ENCODE measurements at regions not wholly inside any gene's neighbourhood (a gene's known extent, or its start where the extent isn't known, plus 50 kb on each side); places are given as distances from the start of the nearest gene placed in this dataset.
"Not testable (repeated sequence)": the region's sequence is repeated elsewhere in the genome, so short reads cannot be mapped to it uniquely, and the experiment has no call there.

DNA sequence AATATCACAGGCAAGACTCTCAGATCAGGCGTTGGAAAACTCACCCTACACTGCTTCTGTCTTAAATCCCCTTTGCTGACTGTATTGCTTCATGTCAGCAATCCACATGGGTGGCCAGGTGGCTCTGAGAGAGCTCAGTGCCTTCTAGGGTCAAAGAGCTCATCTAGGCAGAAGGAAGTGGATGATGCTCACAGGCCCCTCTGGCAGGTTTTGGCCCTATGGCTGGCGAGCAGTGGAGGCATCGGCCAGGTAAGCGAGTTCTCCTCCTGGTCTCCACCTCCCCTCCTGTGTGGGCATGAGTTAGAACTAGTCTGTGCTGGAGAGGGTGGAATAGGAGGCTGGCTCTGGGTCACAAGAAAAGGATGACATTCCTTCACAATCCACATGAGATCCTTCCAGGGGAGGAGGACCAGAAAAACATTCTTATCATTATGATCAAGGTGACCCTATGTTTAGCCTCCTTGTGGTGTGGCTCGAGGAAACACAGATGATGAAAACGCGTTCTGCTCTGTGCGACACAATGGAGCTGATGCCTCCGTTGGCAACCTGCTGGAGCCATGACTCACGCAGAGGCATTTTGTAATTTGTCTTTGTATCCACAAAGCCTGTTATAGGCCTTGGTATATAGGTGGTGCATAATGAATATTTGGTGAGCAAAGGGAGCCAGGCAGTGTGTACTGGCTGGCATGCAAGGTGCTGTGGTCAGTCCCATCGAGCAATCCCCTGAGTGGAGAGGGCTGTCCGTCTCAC, 264.6 kb upstream of the RAB4A start:
- H3K27ac ChIP-seq (ENCODE audit: low read depth, low read length) = no peak overlapping the region
- no peak for DNase-seq (ENCODE audit: low read depth, low spot score)
- no peak overlapping the region for H3K4me3 ChIP-seq (ENCODE audit: low read depth, low read length)
- POLR2A ChIA-PET = no interaction called here
- H3K27me3 ChIP-seq (ENCODE audit: control insufficient read depth, insufficient read depth, low read length) = no peaks in the 10 kb centered on the region
- CTCF ChIA-PET = interaction anchor here (0.7 to 0.9 kb wide), 2 partner anchors 221 to 236 kb away, joined by 3 to 4 read pairs; no protein-coding TSS in a partner anchor
- TF ChIP-seq, protein P1, sequence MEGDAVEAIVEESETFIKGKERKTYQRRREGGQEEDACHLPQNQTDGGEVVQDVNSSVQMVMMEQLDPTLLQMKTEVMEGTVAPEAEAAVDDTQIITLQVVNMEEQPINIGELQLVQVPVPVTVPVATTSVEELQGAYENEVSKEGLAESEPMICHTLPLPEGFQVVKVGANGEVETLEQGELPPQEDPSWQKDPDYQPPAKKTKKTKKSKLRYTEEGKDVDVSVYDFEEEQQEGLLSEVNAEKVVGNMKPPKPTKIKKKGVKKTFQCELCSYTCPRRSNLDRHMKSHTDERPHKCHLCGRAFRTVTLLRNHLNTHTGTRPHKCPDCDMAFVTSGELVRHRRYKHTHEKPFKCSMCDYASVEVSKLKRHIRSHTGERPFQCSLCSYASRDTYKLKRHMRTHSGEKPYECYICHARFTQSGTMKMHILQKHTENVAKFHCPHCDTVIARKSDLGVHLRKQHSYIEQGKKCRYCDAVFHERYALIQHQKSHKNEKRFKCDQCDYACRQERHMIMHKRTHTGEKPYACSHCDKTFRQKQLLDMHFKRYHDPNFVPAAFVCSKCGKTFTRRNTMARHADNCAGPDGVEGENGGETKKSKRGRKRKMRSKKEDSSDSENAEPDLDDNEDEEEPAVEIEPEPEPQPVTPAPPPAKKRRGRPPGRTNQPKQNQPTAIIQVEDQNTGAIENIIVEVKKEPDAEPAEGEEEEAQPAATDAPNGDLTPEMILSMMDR (IDR thresholded peaks at IDR 0.05; ENCODE audit: low read depth, low read length) = no peak
- H3K9me3 ChIP-seq (ENCODE audit: control insufficient read depth, insufficient read depth, low read length) = no peaks in the 10 kb centered on the region

- no peak overlapping the region for H3K4me3 ChIP-seq (ENCODE audit: low read depth, low read length)
- TF ChIP-seq, protein P1 (IDR thresholded peaks at IDR 0.05; ENCODE audit: low read depth, low read length) = no peak
- H3K27me3 ChIP-seq (ENCODE audit: control insufficient read depth, insufficient read depth, low read length) = peaks cover 4% of the 10 kb centered on the region
- DNase-seq (ENCODE audit: low read depth, low spot score) = no peak
- POLR2A ChIA-PET = no interaction called here
- H3K9me3 ChIP-seq (ENCODE audit: control insufficient read depth, insufficient read depth, low read length) = no peaks in the 10 kb centered on the region
- no peak overlapping the region for H3K27ac ChIP-seq (ENCODE audit: low read depth, low read length)
- CTCF ChIA-PET = interaction anchor here (0.6 to 0.9 kb wide), 2 partner anchors 220 to 1619 kb away, joined by 4 read pairs; no protein-coding TSS in a partner anchor
These were observed 263.7 kb upstream of the RAB4A start for GRCh38 chr1:229007167-229007566.

- ChIA-PET CTCF (interaction anchor here (0.9 kb wide), 1 partner anchor 219 kb away, joined by 4 read pairs; no protein-coding TSS in a partner anchor), POLR2A (no interaction called here)
- H3K27me3 ChIP-seq (ENCODE audit: control insufficient read depth, insufficient read depth, low read length) = peaks cover 5% of the 10 kb centered on the region
- H3K27ac ChIP-seq (ENCODE audit: low read depth, low read length) = no peak overlapping the region
- TF ChIP-seq, protein P1 (IDR thresholded peaks at IDR 0.05; ENCODE audit: low read depth, low read length) = no peak
- DNase-seq (ENCODE audit: low read depth, low spot score) = no peak
- no peak overlapping the region for H3K4me3 ChIP-seq (ENCODE audit: low read depth, low read length)
- no peaks in the 10 kb centered on the region for H3K9me3 ChIP-seq (ENCODE audit: control insufficient read depth, insufficient read depth, low read length)
These were observed 263.2 kb upstream of the RAB4A start for GRCh38 chr1:229007701-229008100.

- CTCF ChIA-PET, POLR2A ChIA-PET: not testable (repeated sequence)
These were observed 262.6 kb upstream of the RAB4A start for GRCh38 chr1:229008347-229008746.

DNA sequence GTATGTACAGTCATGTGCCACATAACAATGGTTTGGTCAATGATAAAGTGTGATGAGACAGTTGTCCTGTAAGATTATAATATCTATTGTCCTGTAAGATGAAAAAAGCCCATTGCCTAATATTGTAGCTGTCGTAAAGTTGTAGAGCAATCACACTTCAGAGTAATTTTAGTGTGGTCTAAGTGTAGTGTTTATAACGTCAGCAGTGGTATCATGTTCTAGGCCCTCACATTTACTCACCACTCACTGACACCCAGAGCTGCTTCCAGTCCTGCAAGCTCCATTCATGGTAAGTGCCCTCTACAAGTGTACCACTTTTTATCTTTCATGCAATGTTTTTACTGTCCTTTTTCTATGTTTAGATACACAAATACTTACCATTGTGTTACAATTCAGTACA, 259.9 kb upstream of the RAB4A start:
- H3K9me3 ChIP-seq (ENCODE audit: control insufficient read depth, insufficient read depth, low read length) = no peaks in the 10 kb centered on the region
- CTCF ChIA-PET = interaction anchor here (0.9 kb wide), 1 partner anchor 216 kb away, joined by 3 read pairs; no protein-coding TSS in a partner anchor
- POLR2A ChIA-PET = no interaction called here
- TF ChIP-seq, protein P1 (IDR thresholded peaks at IDR 0.05; ENCODE audit: low read depth, low read length) = no peak
- no peak for DNase-seq (ENCODE audit: low read depth, low spot score)
- no peak overlapping the region for H3K4me3 ChIP-seq (ENCODE audit: low read depth, low read length)
- no peak overlapping the region for H3K27ac ChIP-seq (ENCODE audit: low read depth, low read length)
- peaks cover 11% of the 10 kb centered on the region for H3K27me3 ChIP-seq (ENCODE audit: control insufficient read depth, insufficient read depth, low read length)

More at GRCh38 chr1:229008347-229008746, 262.6 kb upstream of the RAB4A start:
- DNase-seq (ENCODE audit: low read depth, low spot score); H3K27ac ChIP-seq (ENCODE audit: low read depth, low read length); H3K4me3 ChIP-seq (ENCODE audit: low read depth, low read length); H3K9me3 ChIP-seq (ENCODE audit: control insufficient read depth, insufficient read depth, low read length); H3K27me3 ChIP-seq (ENCODE audit: control insufficient read depth, insufficient read depth, low read length): not testable (repeated sequence)

All from AG04450 (cell line).